Osteocyte (in vitro differentiated cells): ENCODE measurements at regions not wholly inside any gene's neighbourhood (a gene's known extent, or its start where the extent isn't known, plus 50 kb on each side); places are given as distances from the start of the nearest gene placed in this dataset.

ENCODE experiments used
- DNase-seq: peaks from one replicate; pipeline ENCODE4 v3.0.0; 2021; ENCODE audit warnings: mixed read lengths; ENCODE audit not compliant: unreplicated experiment; ENCODE audit errors: extremely low spot score
- H3K27ac Mint-ChIP-seq: one replicate; pipeline ENCODE4 v1.8.0; 2021; ENCODE audit warnings: mild to moderate bottlenecking, mixed read lengths; ENCODE audit not compliant: unreplicated experiment
- H3K27me3 Mint-ChIP-seq: one replicate; pipeline ENCODE4 v1.8.0; 2021; ENCODE audit warnings: mixed read lengths; ENCODE audit not compliant: unreplicated experiment
- H3K36me3 Mint-ChIP-seq: one replicate; pipeline ENCODE4 v1.8.0; 2021; ENCODE audit warnings: mixed read lengths; ENCODE audit not compliant: unreplicated experiment
- H3K4me1 Mint-ChIP-seq: one replicate; pipeline ENCODE4 v1.8.0; 2021; ENCODE audit warnings: mixed read lengths; ENCODE audit not compliant: unreplicated experiment
- H3K4me3 Mint-ChIP-seq: one replicate; pipeline ENCODE4 v1.8.0; 2021; ENCODE audit warnings: mild to moderate bottlenecking, moderate library complexity, mixed read lengths; ENCODE audit not compliant: unreplicated experiment
- H3K9me3 Mint-ChIP-seq: one replicate; pipeline ENCODE4 v1.8.0; 2021; ENCODE audit warnings: mixed read lengths; ENCODE audit not compliant: unreplicated experiment
- CTCF ChIP-seq: fragments of 200-600 bp; sonication (generic); IDR thresholded peaks from 2 replicates; pipeline ENCODE4 v1.5.0; 2021; ENCODE audit warnings: antibody characterized with exemption, mild to moderate bottlenecking, moderate library complexity

GRCh38 chr12:84599539-84599938 is 313.1 kb downstream of the SLC6A15 start:
- H3K36me3 Mint-ChIP-seq, result no peaks in the 10 kb centered on the region
- no peak overlapping the region for H3K4me3 Mint-ChIP-seq
- no peak for TF ChIP-seq CTCF
- no peak overlapping the region for H3K27ac Mint-ChIP-seq
- DNase-seq, result no peak
- no peaks in the 10 kb centered on the region for H3K9me3 Mint-ChIP-seq
- no peaks in the 10 kb centered on the region for H3K4me1 Mint-ChIP-seq
- no peaks in the 10 kb centered on the region for H3K27me3 Mint-ChIP-seq

GRCh38 chr12:84596266-84596665 is 316.3 kb downstream of the SLC6A15 start:
- DNase-seq, result no peak
- Mint-ChIP-seq H3K4me3 (no peak overlapping the region), H3K36me3 (no peaks in the 10 kb centered on the region), H3K9me3 (no peaks in the 10 kb centered on the region), H3K4me1 (no peaks in the 10 kb centered on the region), H3K27ac (no peak overlapping the region), H3K27me3 (no peaks in the 10 kb centered on the region)
- TF ChIP-seq CTCF, result no peak

- Mint-ChIP-seq H3K4me3 (no peak overlapping the region), H3K4me1 (no peaks in the 10 kb centered on the region), H3K27ac (no peak overlapping the region), H3K9me3 (no peaks in the 10 kb centered on the region), H3K36me3 (no peaks in the 10 kb centered on the region), H3K27me3 (no peaks in the 10 kb centered on the region)
- no peak for DNase-seq
- no peak for TF ChIP-seq CTCF
Measured at GRCh38 chr12:84594157-84594556, 318.4 kb downstream of the SLC6A15 start.

- H3K36me3 Mint-ChIP-seq, result no peaks in the 10 kb centered on the region
- no peaks in the 10 kb centered on the region for H3K4me1 Mint-ChIP-seq
- no peak for DNase-seq
- H3K27me3 Mint-ChIP-seq, result peaks cover 7% of the 10 kb centered on the region
- no peak overlapping the region for H3K27ac Mint-ChIP-seq
- no peak for TF ChIP-seq CTCF
- no peak overlapping the region for H3K4me3 Mint-ChIP-seq
- no peaks in the 10 kb centered on the region for H3K9me3 Mint-ChIP-seq
Measured at GRCh38 chr12:84585776-84586395, 326.7 kb downstream of the SLC6A15 start.

GRCh38 chr12:84572196-84572595 is 340.4 kb downstream of the SLC6A15 start:
- TF ChIP-seq CTCF, result no peak
- Mint-ChIP-seq H3K27me3 (no peaks in the 10 kb centered on the region), H3K27ac (no peak overlapping the region), H3K4me1 (no peaks in the 10 kb centered on the region), H3K9me3 (peaks cover 11% of the 10 kb centered on the region), H3K4me3 (no peak overlapping the region), H3K36me3 (no peaks in the 10 kb centered on the region)
- DNase-seq, result no peak
